Activated T-cell treated with anti-CD3 and anti-CD28 coated beads, Interleukin-2, amount 50 U/mL, for 72 hours (primary cell): ENCODE measurements at regions not wholly inside any gene's neighbourhood (a gene's known extent, or its start where the extent isn't known, plus 50 kb on each side); places are given as distances from the start of the nearest gene placed in this dataset.

Experiments used
- ATAC-seq, 2 donors: fragments of 150-1000 bp; cut with Tn5 transposase; replicated peaks in 1 of 2; 2 replicates each; pipeline ENCODE4 v1.10.0; 2021; ENCODE audit warnings: moderate library complexity in 2 of 2, mild to moderate bottlenecking in 1 of 2
- DNase-seq, 2 donors: peaks; one replicate each; pipeline ENCODE4 v3.0.0; 2021 to 2022; ENCODE audit warnings: mixed read lengths in 1 of 2
- H3K27ac Mint-ChIP-seq: one replicate; pipeline ENCODE4 v1.8.0; 2022; ENCODE audit warnings: mild to moderate bottlenecking, moderate library complexity, mixed read lengths
- H3K27me3 Mint-ChIP-seq: one replicate; pipeline ENCODE4 v1.8.0; 2022; ENCODE audit warnings: low read depth, mixed read lengths
- H3K36me3 Mint-ChIP-seq, 2 donors: one replicate each; pipeline ENCODE4 v1.8.0; 2022; ENCODE audit warnings: mixed read lengths in 2 of 2, mild to moderate bottlenecking in 1 of 2; ENCODE audit not compliant: insufficient read depth in 2 of 2
- H3K4me1 Mint-ChIP-seq: one replicate; pipeline ENCODE4 v1.8.0; 2022; ENCODE audit warnings: low read depth, mixed read lengths
- H3K4me3 Mint-ChIP-seq, 2 donors: one replicate each; pipeline ENCODE4 v1.8.0; 2022; ENCODE audit warnings: mild to moderate bottlenecking in 2 of 2, mixed read lengths in 2 of 2, moderate library complexity in 2 of 2
- H3K9me3 Mint-ChIP-seq, 2 donors: one replicate each; pipeline ENCODE4 v1.8.0; 2022; ENCODE audit warnings: mixed read lengths in 2 of 2

DNA sequence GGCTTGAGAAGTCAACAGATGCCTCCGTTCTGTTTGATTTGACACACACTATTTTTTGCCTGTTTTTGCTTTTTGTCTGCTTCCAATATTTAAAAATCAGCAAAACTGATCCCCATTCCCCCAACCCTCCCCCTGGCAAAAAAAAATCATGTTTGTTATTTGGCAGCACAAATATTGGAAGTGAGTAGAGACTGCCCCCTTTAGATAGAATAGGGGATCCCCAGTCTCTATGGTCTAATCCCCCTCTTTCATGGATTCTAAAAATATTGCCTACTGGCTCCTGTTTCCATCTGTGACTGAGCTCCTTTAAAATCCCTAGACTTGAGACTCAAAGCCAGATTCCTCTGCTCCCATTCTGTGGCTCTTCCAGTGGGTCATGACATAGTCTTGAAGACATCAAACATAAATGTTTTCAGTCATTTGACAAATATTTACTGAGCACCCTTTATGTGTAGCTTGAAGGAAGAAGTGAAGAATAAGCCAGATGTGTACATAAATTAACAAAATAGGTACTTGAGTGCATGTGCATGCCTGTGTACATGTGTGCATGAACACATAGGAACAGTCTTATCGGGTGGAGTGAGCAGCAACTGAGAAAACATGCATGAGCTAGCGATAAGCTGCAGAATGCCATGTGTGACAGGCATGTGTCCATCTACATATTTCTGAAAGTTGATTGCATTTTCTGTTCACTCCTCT is 101.2 kb downstream of the SALL1 start:
- Mint-ChIP-seq H3K27me3 (peaks cover 1% of the 10 kb centered on the region), H3K9me3 (no peaks in the 10 kb centered on the region), H3K4me1 (no peaks in the 10 kb centered on the region), H3K36me3 (no peaks in the 10 kb centered on the region), H3K4me3 (no peak overlapping the region), H3K27ac (no peak overlapping the region)
- ATAC-seq (no peak), DNase-seq (no peak)

DNA sequence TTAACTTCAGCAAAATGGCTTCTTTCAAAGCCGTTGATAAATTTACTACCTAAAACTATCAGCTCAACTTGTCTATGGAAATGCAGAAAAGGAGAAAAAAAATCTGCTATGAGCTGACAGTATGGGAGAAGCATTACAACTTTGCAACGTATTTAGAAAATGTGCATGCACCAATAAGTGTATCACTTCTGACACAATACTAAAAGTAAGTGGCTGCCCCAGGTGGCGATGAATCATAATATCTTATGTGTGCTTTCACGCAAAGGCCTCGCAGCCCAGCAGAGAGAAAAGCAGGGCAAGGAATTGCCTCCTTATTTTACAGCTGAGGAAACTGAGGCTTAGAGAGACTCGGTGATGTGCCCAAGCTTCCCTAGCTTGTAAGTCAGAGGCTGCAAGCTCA is 101.8 kb downstream of the SALL1 start:
- Mint-ChIP-seq H3K27me3 (peaks cover 2% of the 10 kb centered on the region), H3K4me1 (no peaks in the 10 kb centered on the region), H3K9me3 (no peaks in the 10 kb centered on the region), H3K4me3 (no peak overlapping the region), H3K36me3 (no peaks in the 10 kb centered on the region), H3K27ac (no peak overlapping the region)
- no peak for ATAC-seq
- no peak for DNase-seq

DNA sequence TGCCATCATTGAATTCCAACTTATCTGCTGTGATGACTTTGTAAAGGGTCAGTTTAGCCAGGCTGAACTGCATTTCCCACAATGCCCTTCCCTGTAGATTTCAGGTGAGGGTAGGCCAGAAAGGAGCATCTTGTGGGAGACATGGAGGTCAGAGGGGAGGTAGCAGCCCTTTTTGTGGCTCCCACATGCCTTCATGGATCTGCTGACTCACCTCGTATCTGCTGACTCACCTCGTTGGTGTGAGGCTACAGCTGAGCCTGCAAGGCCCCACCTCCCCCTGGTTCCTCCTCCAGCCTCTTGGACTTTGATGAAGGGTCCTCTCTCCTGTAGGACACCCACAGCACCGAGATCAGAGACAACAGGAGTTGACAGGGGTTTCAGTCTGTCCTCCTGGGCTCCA is 102.5 kb downstream of the SALL1 start:
- H3K4me1 Mint-ChIP-seq: no peaks in the 10 kb centered on the region
- no peak for ATAC-seq
- no peak for DNase-seq
- peaks cover 6% of the 10 kb centered on the region for H3K27me3 Mint-ChIP-seq
- no peak overlapping the region for H3K4me3 Mint-ChIP-seq
- no peak overlapping the region for H3K27ac Mint-ChIP-seq
- no peaks in the 10 kb centered on the region for H3K36me3 Mint-ChIP-seq
- no peaks in the 10 kb centered on the region for H3K9me3 Mint-ChIP-seq

DNA sequence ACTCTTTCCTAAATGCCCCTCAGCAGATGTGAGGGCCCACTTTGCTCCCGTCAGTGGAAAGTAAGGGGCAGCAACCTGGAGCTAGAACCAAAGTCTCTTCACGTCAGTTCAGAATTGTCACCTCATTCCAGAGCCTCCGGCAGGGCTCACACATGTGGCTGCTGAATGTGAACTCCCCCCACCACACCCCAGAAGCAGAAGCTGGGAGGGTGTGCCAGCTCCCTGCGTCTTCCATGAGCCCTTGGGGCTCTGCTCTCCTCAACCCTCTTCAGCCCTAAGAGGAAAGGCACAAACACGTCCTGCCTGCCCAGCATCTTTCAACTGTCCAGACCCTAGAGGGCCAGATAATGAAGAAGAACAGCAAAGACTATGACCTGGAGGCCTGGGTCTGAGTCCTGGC is 105.3 kb downstream of the SALL1 start:
- DNase-seq: no peak
- no peak overlapping the region for H3K27ac Mint-ChIP-seq
- H3K36me3 Mint-ChIP-seq: no peaks in the 10 kb centered on the region
- H3K4me3 Mint-ChIP-seq: no peak overlapping the region
- H3K4me1 Mint-ChIP-seq: no peaks in the 10 kb centered on the region
- H3K9me3 Mint-ChIP-seq: no peaks in the 10 kb centered on the region
- H3K27me3 Mint-ChIP-seq: peaks cover 6% of the 10 kb centered on the region
- ATAC-seq: no peak

DNA sequence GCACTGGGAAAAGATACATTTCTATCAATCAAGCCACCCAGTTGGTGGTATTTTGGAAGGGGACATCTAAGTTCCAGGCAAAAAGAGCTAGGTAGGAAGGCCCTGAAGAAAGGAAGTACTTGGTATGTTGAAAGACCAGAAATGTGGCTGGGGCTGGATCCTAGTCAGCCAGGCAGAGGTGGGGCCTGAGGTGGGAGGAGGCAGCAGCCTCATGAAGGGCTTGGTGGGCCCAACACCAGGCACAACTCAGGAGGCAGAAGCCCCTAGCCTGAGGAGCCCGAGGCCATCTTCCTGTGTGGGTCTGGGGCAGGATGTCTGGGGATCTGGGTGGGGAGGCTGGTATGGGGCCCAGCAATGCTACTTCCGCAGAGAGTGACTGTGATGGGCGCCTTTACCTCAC is 105.9 kb downstream of the SALL1 start:
- Mint-ChIP-seq H3K27me3 (peaks cover 6% of the 10 kb centered on the region), H3K27ac (no peak overlapping the region), H3K4me3 (no peak overlapping the region), H3K36me3 (no peaks in the 10 kb centered on the region), H3K4me1 (no peaks in the 10 kb centered on the region), H3K9me3 (no peaks in the 10 kb centered on the region)
- DNase-seq (no peak), ATAC-seq (no peak)

DNA sequence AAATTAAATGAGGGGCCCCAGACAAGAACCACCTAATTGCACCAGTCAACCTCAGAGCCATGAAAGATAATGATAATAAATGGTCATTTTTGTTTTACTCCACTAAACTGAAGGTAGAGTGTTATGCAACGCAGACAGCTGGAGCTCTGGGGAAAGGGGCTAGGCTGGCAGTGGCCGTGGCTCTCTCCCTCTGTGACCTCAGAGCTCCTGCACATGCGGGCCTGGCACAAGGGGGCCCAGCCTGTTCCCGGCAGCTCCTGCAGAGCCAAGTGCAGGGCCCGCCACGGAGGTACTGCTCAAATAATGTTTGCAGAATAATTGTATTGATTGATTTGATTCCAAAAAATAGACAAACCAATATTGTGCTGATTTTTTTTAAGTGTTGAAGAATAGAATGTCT is 109.5 kb downstream of the SALL1 start:
- ATAC-seq: no peak
- H3K36me3 Mint-ChIP-seq: no peaks in the 10 kb centered on the region
- no peaks in the 10 kb centered on the region for H3K4me1 Mint-ChIP-seq
- H3K27ac Mint-ChIP-seq: no peak overlapping the region
- peaks cover 6% of the 10 kb centered on the region for H3K27me3 Mint-ChIP-seq
- no peaks in the 10 kb centered on the region for H3K9me3 Mint-ChIP-seq
- DNase-seq: no peak
- H3K4me3 Mint-ChIP-seq: no peak overlapping the region

DNA sequence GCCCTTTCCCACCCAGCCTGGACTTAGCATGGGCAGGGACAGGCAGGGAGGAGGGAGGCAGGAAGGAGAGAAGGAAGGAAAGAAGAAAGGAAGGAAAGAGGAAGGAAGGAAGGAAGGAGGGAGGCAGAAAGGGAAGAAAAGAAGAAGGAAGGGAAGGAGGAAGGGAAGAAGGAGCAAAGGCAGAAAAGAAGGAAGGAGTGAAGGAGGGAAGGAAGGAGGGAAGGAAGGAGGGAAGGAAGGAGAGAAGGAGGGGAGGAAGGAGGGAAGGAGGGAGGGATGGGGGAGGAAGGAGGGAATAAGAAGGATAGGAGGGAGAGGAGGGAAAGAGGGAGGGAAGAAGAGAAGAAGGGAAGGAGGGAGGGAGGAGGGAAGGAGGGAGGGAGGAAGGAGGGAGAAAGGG is 110.4 kb downstream of the SALL1 start:
- Mint-ChIP-seq H3K27ac (no peak overlapping the region), H3K36me3 (no peaks in the 10 kb centered on the region), H3K9me3 (no peaks in the 10 kb centered on the region), H3K4me3 (no peak overlapping the region), H3K27me3 (peaks cover 6% of the 10 kb centered on the region), H3K4me1 (no peaks in the 10 kb centered on the region)
- no peak for ATAC-seq
- no peak for DNase-seq

DNA sequence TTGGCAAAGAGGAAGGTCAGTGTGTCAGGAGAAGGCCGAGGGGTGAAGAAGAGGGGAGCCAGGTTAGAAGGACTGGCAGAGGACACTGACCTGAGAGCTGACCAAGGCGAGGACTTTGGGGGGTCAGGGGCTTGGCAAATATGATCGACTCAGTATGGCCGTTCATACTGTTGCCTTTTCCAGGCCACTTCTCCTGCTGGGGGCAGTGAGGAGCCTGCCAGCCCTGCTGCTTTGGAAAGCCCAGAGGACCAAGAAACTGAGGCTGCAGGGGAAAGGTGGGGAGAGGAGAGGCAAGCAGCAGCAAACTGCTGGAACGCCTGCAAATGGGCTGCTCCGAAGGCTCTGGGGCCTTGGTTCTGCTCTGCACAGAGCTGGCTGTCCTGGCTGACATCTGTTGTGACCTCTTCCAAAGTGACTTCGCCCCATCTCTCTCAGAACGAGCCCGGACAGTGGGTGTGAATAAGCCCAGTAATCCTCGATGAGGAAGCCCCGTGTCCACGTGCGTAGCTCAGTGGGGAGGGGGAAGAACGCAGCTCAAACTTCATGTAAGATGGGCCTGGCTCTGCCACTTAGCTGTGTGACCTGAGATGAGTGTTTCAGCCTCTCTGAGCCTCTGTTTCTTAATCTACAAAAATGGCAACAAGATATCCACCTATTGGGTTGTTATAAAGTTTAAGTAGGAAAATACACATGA is 111.3 kb downstream of the SALL1 start:
- Mint-ChIP-seq H3K27ac (no peak overlapping the region), H3K36me3 (no peaks in the 10 kb centered on the region), H3K27me3 (peaks cover 6% of the 10 kb centered on the region), H3K9me3 (no peaks in the 10 kb centered on the region), H3K4me3 (no peak overlapping the region), H3K4me1 (no peaks in the 10 kb centered on the region)
- DNase-seq (no peak), ATAC-seq (no peak)

DNA sequence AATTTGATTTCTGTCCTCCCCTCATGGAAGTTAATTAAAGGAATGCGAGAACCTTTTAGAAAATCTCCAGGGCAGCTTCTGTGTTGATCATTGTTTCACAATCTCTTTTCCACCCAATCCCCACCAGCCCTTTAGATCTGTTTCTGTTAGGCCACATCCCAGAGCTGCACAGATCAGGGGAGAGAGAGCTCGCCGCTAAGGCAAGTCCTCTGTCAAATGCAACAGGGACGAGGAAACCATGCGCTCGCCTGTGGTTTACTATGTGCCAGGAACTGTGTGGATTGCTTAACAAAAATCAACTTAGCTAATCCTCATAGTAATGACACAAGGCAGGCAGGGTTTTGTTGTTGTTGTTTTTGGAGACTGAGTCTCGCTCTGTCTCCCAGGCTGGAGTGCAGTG is 115.4 kb downstream of the SALL1 start:
- Mint-ChIP-seq H3K4me1 (no peaks in the 10 kb centered on the region), H3K27ac (no peak overlapping the region), H3K4me3 (no peak overlapping the region), H3K27me3 (no peaks in the 10 kb centered on the region), H3K9me3 (no peaks in the 10 kb centered on the region), H3K36me3 (no peaks in the 10 kb centered on the region)
- DNase-seq: no peak
- no peak for ATAC-seq

DNA sequence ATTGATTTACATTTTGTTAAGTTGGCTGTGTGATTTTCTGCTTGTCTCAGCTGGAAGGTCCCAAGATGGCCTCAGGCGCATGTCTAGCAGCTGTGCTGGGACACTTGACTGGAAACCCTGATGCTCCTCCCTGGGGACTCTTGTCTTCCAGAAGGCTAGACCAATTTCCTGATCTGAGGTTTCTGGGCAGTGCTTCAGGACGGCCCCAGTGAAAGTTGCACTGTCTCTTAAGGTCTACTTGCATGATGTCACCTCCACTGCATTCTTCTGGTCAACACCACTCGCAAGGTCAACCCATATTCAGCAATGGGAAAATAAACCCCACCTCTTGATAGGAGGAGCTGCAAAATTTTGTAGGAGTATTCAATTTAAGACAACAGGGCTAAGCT is 116.0 kb downstream of the SALL1 start:
- Mint-ChIP-seq H3K27ac (no peak overlapping the region), H3K27me3 (no peaks in the 10 kb centered on the region), H3K4me3 (no peak overlapping the region), H3K9me3 (no peaks in the 10 kb centered on the region), H3K4me1 (no peaks in the 10 kb centered on the region), H3K36me3 (no peaks in the 10 kb centered on the region)
- ATAC-seq (no peak), DNase-seq (no peak)

DNA sequence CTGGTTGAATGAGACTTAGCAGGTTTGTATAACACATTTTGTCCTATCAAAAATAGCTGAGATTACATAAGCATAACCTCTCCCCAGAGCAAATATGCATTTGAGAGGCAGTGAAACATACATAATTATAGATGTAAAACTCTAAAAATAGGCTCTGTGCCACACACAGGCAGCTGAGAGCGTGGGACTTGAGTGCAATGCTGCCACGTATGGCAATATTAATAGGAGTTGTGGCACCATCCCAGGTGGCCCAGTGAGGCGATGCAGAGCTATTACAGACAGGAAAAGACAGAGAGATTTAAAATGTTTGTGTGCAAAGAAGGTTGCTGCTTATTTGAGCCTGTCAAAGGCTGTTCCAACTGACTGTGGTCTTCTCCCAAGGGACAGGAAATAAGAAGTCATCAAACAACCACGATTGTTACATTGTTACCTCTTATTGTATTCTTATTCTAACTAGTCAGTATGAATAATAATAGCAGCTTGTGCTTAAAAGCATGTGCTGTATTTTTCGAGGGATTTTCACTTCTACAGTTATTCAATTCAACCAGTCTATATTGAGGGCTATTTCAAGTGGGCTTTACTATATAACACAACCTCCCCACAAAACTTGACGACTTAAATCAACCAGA is 116.5 kb downstream of the SALL1 start:
- no peaks in the 10 kb centered on the region for H3K27me3 Mint-ChIP-seq
- no peak overlapping the region for H3K4me3 Mint-ChIP-seq
- ATAC-seq: no peak
- no peaks in the 10 kb centered on the region for H3K4me1 Mint-ChIP-seq
- H3K9me3 Mint-ChIP-seq: no peaks in the 10 kb centered on the region
- no peak overlapping the region for H3K27ac Mint-ChIP-seq
- no peaks in the 10 kb centered on the region for H3K36me3 Mint-ChIP-seq
- DNase-seq: no peak

DNA sequence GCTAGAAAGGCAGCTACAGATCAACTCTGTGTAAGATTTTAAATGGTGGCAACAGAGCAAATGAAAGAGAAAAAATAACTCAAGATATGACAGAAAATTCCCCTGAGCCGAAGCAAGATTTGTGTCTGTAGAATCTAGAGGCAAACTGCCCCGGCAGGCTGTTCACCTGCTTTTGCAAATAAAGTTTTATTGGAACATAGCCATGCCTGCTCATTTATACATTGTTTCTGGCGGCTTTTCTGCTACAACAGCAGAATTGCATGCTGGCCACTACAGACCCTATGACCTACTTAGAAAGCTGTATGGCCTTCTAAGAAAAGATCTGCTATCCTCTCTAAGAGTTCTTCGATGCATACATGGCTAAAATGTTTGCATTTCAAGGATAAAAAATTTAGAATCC is 119.5 kb downstream of the SALL1 start:
- ATAC-seq: no peak
- no peak for DNase-seq
- H3K4me3 Mint-ChIP-seq: no peak overlapping the region
- H3K4me1 Mint-ChIP-seq: no peaks in the 10 kb centered on the region
- no peaks in the 10 kb centered on the region for H3K27me3 Mint-ChIP-seq
- no peaks in the 10 kb centered on the region for H3K36me3 Mint-ChIP-seq
- peaks cover 0 to 1% of the 10 kb centered on the region in 2 donors for H3K9me3 Mint-ChIP-seq
- no peak overlapping the region for H3K27ac Mint-ChIP-seq

DNA sequence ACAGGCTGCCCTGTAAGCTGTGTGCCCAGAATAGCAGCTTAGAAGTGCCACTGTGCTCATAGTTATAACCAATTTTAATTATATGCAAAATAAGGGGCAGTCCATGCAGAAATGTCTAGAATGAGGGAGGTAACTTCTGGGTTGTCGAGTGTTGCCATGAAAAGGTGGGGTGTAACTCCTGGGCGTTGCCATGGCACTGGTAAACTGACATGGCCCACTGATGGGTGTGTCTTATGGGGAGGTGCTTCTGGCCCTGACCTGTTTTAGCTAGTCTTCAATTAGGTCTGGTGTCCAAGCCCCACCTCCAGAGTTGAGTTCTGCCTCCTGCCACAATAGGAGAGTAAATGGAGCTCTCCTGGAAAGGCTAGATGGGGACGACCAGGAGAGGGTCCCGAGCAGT is 120.6 kb downstream of the SALL1 start:
- Mint-ChIP-seq H3K9me3 (peaks cover 0 to 1% of the 10 kb centered on the region in 2 donors), H3K36me3 (no peaks in the 10 kb centered on the region), H3K27me3 (no peaks in the 10 kb centered on the region), H3K4me1 (no peaks in the 10 kb centered on the region), H3K4me3 (no peak overlapping the region), H3K27ac (no peak overlapping the region)
- DNase-seq (no peak), ATAC-seq (no peak)
